ENCODE measurements at regions not wholly inside any gene's neighbourhood (a gene's known extent, or its start where the extent isn't known, plus 50 kb on each side); places are given as distances from the start of the nearest gene placed in this dataset.
"Not testable (repeated sequence)": the region's sequence is repeated elsewhere in the genome, so short reads cannot be mapped to it uniquely, and the experiment has no call there.

GRCh38 chr5:142542078-142542477 is 143.8 kb downstream of the FGF1 start:
- DNase-seq (ENCODE audit: low spot score) = no peak

GRCh38 chr5:142540922-142541422 is 144.9 kb downstream of the FGF1 start:
- DNase-seq (ENCODE audit: low spot score) = no peak

GRCh38 chr5:142539154-142539740 is 146.6 kb downstream of the FGF1 start:
- no peak for DNase-seq (ENCODE audit: low spot score)

GRCh38 chr5:142537938-142538337 is 148.0 kb downstream of the FGF1 start:
- no peak for DNase-seq (ENCODE audit: low spot score)

GRCh38 chr5:142532781-142533176 is 153.1 kb downstream of the FGF1 start:
- no peak for DNase-seq (ENCODE audit: low spot score)

GRCh38 chr5:142531977-142532780 is 153.7 kb downstream of the FGF1 start:
- DNase-seq (ENCODE audit: low spot score) = no peak

- DNase-seq (ENCODE audit: low spot score) = no peak
These were observed 155.0 kb downstream of the FGF1 start for GRCh38 chr5:142530904-142531303.

- peak; percentile 49 for DNase-seq (ENCODE audit: low spot score)
These were observed 156.1 kb downstream of the FGF1 start for GRCh38 chr5:142529626-142530278.

GRCh38 chr5:142527664-142528295 is 158.1 kb downstream of the FGF1 start:
- no peak for DNase-seq (ENCODE audit: low spot score)

GRCh38 chr5:142527234-142527633 is 158.7 kb downstream of the FGF1 start:
- DNase-seq (ENCODE audit: low spot score) = no peak

GRCh38 chr5:142522983-142523382 is 162.9 kb downstream of the FGF1 start:
- no peak for DNase-seq (ENCODE audit: low spot score)

- DNase-seq (ENCODE audit: low spot score) = no peak
These were observed 164.2 kb downstream of the FGF1 start for GRCh38 chr5:142521706-142522105.

GRCh38 chr5:142520885-142521284 is 165.0 kb downstream of the FGF1 start:
- no peak for DNase-seq (ENCODE audit: low spot score)

GRCh38 chr5:142519913-142520312 is 166.0 kb downstream of the FGF1 start:
- not testable (repeated sequence) for DNase-seq (ENCODE audit: low spot score)

- DNase-seq (ENCODE audit: low spot score) = no peak
These were observed 168.1 kb downstream of the FGF1 start for GRCh38 chr5:142517840-142518239.

- no peak for DNase-seq (ENCODE audit: low spot score)
These were observed 169.2 kb downstream of the FGF1 start for GRCh38 chr5:142516732-142517131.

- no peak for DNase-seq (ENCODE audit: low spot score)
These were observed 170.9 kb downstream of the FGF1 start for GRCh38 chr5:142515036-142515435.

- DNase-seq (ENCODE audit: low spot score) = no peak
These were observed 171.7 kb downstream of the FGF1 start for GRCh38 chr5:142514196-142514595.

GRCh38 chr5:142512043-142513042 is 173.5 kb downstream of the FGF1 start:
- DNase-seq (ENCODE audit: low spot score) = peak; percentile 7

GRCh38 chr5:142511358-142511757 is 174.5 kb downstream of the FGF1 start:
- DNase-seq (ENCODE audit: low spot score) = no peak

- no peak for DNase-seq (ENCODE audit: low spot score)
These were observed 176.9 kb downstream of the FGF1 start for GRCh38 chr5:142509026-142509425.

Measured in LoVo (cell line).